CD4-positive, alpha-beta T cell treated with Interferon gamma for 1 hour (primary cell): ENCODE measurements at regions not wholly inside any gene's neighbourhood (a gene's known extent, or its start where the extent isn't known, plus 50 kb on each side); places are given as distances from the start of the nearest gene placed in this dataset.

Experiments used
- DNase-seq: peaks from one replicate; pipeline ENCODE4 v3.0.0-alpha.2; 2020

- no peak for DNase-seq
Observed at GRCh38 chr2:83085869-83086268, 1373.2 kb downstream of the SUCLG1 start.

GRCh38 chr2:83081826-83082690 lies 1377.0 kb downstream of the SUCLG1 start:
- DNase-seq = no peak

GRCh38 chr2:83079007-83079406 lies 1380.1 kb downstream of the SUCLG1 start:
- DNase-seq = no peak

DNA sequence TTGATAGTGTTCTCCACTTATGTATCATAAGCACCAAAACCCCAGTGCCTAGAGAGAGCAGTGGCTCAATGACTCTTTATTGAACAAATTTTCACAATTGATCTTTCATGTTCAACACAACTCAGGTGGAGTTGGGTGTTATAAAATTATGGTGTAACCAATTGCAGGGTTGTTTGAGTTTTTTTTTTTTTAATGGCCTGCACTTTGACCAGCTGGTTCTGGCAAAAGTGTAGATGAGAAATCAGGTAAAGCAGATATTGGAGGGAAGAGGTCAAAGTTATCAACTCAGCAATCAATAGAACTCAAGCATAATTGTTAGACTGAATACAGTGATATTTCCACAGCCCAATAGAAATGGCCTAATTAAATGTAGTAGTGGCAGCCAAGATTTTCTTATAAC lies 1386.3 kb downstream of the SUCLG1 start:
- DNase-seq = no peak

- no peak for DNase-seq
Observed at GRCh38 chr2:83071914-83072313, 1387.2 kb downstream of the SUCLG1 start.

DNA sequence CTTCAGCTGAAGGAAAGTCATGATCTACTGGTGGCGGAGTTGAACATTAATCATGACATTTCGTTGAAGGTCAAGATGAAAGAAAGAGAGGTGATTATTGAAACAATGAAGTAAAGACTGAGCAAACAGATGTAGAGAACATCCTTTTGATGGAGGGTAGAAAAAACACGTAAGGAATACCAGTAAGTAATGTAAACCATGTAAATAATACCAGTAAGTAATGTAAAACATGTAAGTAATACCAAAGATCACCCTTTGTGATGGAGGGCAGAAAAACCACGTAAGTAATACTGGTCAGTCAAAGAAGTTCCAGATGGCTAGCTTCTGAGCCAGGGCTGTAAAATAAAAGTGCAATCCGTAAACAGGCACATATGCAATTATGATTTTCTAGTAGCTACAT lies 1387.7 kb downstream of the SUCLG1 start:
- DNase-seq = no peak

DNA sequence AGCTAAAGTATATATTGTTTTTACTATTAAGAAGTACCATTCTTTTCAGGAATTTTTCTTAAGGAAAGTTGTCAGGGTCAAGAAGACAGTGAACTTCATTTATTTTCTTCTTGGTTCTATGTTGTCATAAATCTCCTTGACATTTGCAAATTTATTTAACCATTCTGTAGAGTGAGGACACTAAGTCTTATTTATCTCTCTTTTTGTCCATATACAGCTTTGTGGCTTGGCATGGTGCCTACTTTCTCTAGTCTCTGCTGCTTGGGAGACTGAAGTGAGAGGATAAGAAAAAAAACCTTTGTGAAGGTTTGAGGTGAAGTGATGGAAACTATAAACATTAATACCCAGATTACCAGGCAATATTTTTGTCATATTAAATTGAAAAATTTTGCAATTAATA lies 1389.4 kb downstream of the SUCLG1 start:
- DNase-seq = no peak

GRCh38 chr2:83068714-83069113 lies 1390.4 kb downstream of the SUCLG1 start:
- DNase-seq = no peak

- DNase-seq = no peak
Observed at GRCh38 chr2:83067947-83068346, 1391.1 kb downstream of the SUCLG1 start.

- DNase-seq = no peak
Observed at GRCh38 chr2:83063933-83064332, 1395.1 kb downstream of the SUCLG1 start.

DNA sequence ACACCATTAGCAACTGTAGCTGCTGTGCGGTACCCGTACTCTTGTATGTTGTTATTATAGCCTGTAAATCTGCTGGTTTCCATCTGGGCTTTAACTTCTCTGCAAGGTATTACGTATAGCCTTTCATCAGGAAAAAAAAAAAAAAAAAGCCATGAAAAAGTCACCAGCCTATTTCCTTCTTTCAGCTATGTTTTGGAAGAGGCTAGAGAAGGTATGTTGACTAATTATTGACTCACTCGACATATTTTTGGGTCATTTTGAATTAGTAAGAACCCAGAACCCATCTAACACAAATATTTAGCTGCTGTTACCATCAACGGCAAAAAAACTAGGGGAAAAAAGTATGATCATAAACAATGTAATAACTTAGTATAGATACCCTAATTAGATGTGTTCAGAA lies 1395.6 kb downstream of the SUCLG1 start:
- DNase-seq = no peak

GRCh38 chr2:83058683-83059082 lies 1400.4 kb downstream of the SUCLG1 start:
- no peak for DNase-seq

GRCh38 chr2:83055376-83056010 lies 1403.6 kb downstream of the SUCLG1 start:
- no peak for DNase-seq

- DNase-seq = no peak
Observed at GRCh38 chr2:83054751-83055150, 1404.3 kb downstream of the SUCLG1 start.

DNA sequence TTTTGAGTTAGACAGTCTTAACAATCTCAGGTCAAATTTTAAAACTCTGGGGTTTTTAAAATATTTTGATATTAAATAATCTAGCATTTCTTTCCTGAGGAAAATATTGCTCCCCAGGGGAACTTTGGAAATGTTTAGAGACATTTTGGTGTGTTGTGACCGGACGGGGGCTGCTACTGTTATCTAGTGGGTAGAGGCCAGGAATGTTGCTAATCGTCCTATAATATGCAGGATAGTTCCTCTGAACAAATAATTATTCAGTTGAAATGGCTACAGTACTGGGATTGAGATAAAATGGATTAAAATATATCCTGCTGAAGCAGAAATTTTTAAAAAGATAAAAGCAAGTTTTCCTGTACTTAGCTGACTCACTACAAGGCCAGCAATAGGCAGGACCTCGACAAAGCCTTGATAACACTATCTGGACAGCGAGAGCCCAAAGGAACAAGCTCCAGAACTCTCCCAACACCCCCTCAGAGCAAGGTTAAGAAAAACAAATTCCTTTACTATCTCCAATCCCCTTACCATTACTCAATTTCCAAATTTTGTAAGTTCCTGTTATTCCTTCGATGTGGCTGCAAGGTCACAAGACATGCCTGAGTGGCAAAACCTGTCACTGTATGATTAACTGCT lies 1407.4 kb downstream of the SUCLG1 start:
- no peak for DNase-seq

GRCh38 chr2:83042053-83042452 lies 1417.0 kb downstream of the SUCLG1 start:
- DNase-seq = no peak

- no peak for DNase-seq
Observed at GRCh38 chr2:83022631-83023210, 1436.4 kb downstream of the SUCLG1 start.

- no peak for DNase-seq
Observed at GRCh38 chr2:83017366-83018090, 1441.6 kb downstream of the SUCLG1 start.

DNA sequence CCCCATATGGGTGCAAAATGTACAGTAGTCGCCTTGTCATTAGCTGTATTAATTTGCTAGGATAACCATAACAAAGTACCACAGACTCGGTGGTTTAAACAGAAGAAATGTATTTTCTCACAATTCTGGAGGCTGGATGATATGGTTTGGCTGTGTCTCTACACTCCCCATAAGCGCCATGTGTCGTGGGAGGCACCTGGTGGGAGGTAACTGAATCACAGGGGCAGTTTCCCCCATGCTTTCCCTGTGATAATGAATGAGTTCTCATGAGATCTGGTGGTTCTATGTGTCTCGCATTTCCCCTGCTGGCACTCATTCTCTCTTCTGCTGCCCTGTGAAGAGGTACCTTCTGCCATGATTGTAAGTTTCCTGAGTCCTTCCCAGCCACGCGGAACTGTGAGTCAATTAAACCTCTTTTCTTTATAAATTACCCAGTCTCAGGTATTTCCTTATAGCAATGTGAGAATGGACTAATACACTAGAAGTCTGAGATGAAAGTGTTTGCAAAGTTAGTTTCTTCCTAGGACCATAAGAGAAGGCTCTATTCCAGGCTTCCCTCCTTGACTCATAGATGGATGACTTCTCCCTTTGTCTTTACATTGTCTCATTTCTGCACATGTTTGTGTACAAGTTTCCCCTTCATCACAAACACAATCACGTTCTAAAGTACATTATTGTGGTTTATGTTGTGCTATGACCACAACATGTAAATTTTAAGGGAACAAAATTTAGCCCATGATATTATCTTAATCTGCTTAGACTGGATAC lies 1442.6 kb downstream of the SUCLG1 start:
- no peak for DNase-seq

GRCh38 chr2:83015900-83016299 lies 1443.2 kb downstream of the SUCLG1 start:
- no peak for DNase-seq

DNA sequence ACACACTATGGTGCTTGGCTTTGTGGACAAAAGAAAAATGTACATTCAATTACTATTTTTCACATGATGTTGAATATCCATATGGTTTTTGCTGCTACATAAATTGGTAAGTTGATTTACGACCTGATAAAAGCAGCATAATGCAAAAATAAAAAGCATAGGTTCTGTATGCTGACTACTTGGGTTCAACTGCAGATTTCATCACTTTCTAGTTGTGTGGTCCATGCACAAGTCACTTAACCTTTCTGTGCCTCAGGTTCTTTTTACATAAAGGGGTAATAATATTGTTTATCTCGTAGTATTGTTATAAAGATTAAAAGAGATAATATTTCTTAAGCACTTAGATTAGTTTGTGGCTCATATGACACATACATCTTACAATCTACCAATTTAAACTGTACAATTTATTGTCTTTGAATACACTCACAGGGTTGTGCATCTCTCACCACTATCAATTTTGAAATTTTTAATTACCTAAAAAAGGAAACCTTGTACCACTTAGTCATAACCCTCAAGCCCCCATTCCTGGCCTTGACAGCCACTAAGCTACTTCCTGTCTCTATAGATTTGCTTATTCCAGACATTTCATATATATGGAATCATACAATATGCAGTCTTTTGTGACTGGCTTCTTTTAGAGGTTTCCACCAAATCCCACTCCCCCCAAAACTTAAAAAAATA lies 1443.9 kb downstream of the SUCLG1 start:
- DNase-seq = no peak

DNA sequence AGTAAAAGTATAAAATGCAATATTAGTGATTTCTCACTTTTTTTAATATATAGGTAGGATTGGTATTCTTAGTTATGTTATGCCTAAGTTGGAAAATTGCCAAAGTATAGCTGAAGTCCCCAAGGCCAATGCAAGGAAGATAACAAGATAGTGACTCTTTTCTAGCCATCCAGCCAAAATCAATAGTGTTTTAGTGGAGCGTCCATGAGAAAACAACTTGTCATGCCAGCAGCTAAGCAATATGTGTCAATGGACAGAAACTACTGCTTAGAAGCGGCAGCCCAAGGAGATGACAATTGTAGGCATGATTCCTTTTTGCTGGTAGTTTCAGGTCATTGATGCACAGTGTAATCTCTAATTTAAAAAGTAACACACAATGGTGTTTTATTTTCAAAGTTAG lies 1444.6 kb downstream of the SUCLG1 start:
- no peak for DNase-seq
